Fibroblast of lung (primary cell): ENCODE measurements at regions not wholly inside any gene's neighbourhood (a gene's known extent, or its start where the extent isn't known, plus 50 kb on each side); places are given as distances from the start of the nearest gene placed in this dataset.

Experiments used
- DNase-seq, 2 donors: peaks; one replicate each; pipeline versions ENCODE4 v3.0.0 to v3.0.0-alpha.2; 2010; ENCODE audit warnings: low read depth in 2 of 2
- H2AFZ ChIP-seq: 2 replicates; pipeline ENCODE4 v1.5.1; 2012; ENCODE audit warnings: low read length, control low read depth, inconsistent platforms
- H3K27ac ChIP-seq: 2 replicates; pipeline ENCODE4 v1.5.1; 2011; ENCODE audit warnings: low read length, control low read depth; ENCODE audit not compliant: insufficient read depth
- H3K27me3 ChIP-seq: 2 replicates; pipeline ENCODE4 v1.5.1; 2011; ENCODE audit warnings: mild to moderate bottlenecking, low read length; ENCODE audit not compliant: control insufficient read depth, insufficient read depth
- H3K36me3 ChIP-seq: 2 replicates; pipeline ENCODE4 v1.5.1; 2011; ENCODE audit warnings: low read length; ENCODE audit not compliant: control insufficient read depth, insufficient read depth
- H3K4me1 ChIP-seq: 2 replicates; pipeline ENCODE4 v1.5.1; 2011; ENCODE audit warnings: low read length; ENCODE audit not compliant: control insufficient read depth, insufficient read depth; ENCODE audit errors: extremely low read depth
- H3K4me2 ChIP-seq: 2 replicates; pipeline ENCODE4 v1.5.1; 2011; ENCODE audit warnings: low read length, control low read depth; ENCODE audit not compliant: insufficient read depth; ENCODE audit errors: extremely low read depth
- H3K4me3 ChIP-seq, 4 experiments: fragments of 200-600 bp in 1 of 4; sonication (generic) in 1 of 4; replicated peaks in 1 of 4; 2 replicates each; pipeline ENCODE4 v1.5.1; 2011 to 2016; ENCODE audit warnings: low read length in 4 of 4, low read depth in 3 of 4, mild to moderate bottlenecking in 3 of 4, control low read depth in 2 of 4, inconsistent platforms in 1 of 4, mixed read lengths in 1 of 4; ENCODE audit not compliant: insufficient read depth in 1 of 4; ENCODE audit errors: control extremely low read depth in 1 of 4
- H3K79me2 ChIP-seq: 2 replicates; pipeline ENCODE4 v1.5.1; 2012; ENCODE audit warnings: mild to moderate bottlenecking, low read length, inconsistent platforms; ENCODE audit not compliant: control insufficient read depth, insufficient read depth
- H3K9ac ChIP-seq: 2 replicates; pipeline ENCODE4 v1.5.1; 2011; ENCODE audit warnings: mild to moderate bottlenecking, low read length, control low read depth; ENCODE audit not compliant: insufficient read depth
- H3K9me3 ChIP-seq: 2 replicates; pipeline ENCODE4 v1.5.1; 2012; ENCODE audit warnings: low read depth, low read length; ENCODE audit not compliant: control insufficient read depth, insufficient read depth
- H4K20me1 ChIP-seq: 2 replicates; pipeline ENCODE4 v1.5.1; 2011; ENCODE audit warnings: low read length; ENCODE audit not compliant: control insufficient read depth, insufficient read depth; ENCODE audit errors: extremely low read depth
- CTCF ChIP-seq, 2 donors: IDR thresholded peaks in 1 of 2; conservative IDR thresholded peaks in 1 of 2; 1 replicate in 1 of 2; 2 replicates in 1 of 2; pipeline ENCODE4 v1.5.1; 2011 to 2012; ENCODE audit warnings: low read length in 2 of 2, control low read depth in 1 of 2, inconsistent platforms in 1 of 2, low read depth in 1 of 2, mild to moderate bottlenecking in 1 of 2
- EZH2 ChIP-seq: IDR thresholded peaks from 2 replicates; pipeline ENCODE4 v1.5.1; 2012; ENCODE audit warnings: low read length, control low read depth, mild to moderate bottlenecking; ENCODE audit errors: missing control alignments

GRCh38 chr1:22328331-22329147 lies 123.1 kb upstream of the ZBTB40 start:
- H3K36me3 ChIP-seq = no peaks in the 10 kb centered on the region
- no peak overlapping the region for H3K4me3 ChIP-seq
- no peak overlapping the region for H3K9ac ChIP-seq
- no peak overlapping the region for H3K27ac ChIP-seq
- TF ChIP-seq EZH2 (no peak), CTCF (conservative IDR thresholded peaks at IDR 0.05 in 1 of 2, IDR thresholded peaks at IDR 0.05 in 1 of 2; ENCODE audit: low read depth in 1 of 2, low read length in 2 of 2) (no peak)
- H3K4me1 ChIP-seq = no peaks in the 10 kb centered on the region
- peaks cover 13% of the 10 kb centered on the region for H3K27me3 ChIP-seq
- H3K9me3 ChIP-seq = no peaks in the 10 kb centered on the region
- H2AFZ ChIP-seq = no peak overlapping the region
- H3K4me2 ChIP-seq = no peak overlapping the region
- H3K79me2 ChIP-seq = no peaks in the 10 kb centered on the region
- H4K20me1 ChIP-seq = no peaks in the 10 kb centered on the region
- no peak for DNase-seq

DNA sequence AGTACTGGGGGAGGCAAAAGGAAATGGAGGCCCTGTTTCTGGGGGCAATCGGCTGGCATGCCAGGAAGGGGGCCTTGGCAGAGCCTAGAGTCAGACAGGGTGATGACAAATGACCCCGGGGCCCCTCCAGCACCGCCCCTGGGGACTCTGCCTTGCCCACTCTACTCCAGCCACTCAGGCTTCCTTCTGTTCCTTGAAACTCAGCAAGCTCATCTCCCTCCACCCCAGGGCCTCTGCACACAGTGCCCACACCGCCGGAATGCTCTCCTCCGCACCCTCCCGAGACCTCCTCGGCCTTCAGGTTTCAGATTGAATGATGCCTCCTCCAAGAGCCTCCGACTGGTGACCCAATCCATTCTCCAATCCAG lies 122.5 kb upstream of the ZBTB40 start:
- Histone ChIP-seq H3K79me2 (no peaks in the 10 kb centered on the region), H3K27ac (no peak overlapping the region), H3K9me3 (no peaks in the 10 kb centered on the region), H3K4me1 (no peaks in the 10 kb centered on the region), H3K36me3 (no peaks in the 10 kb centered on the region), H3K9ac (no peak overlapping the region), H3K4me3 (no peak overlapping the region), H3K4me2 (no peak overlapping the region), H2AFZ (no peak overlapping the region), H4K20me1 (no peaks in the 10 kb centered on the region), H3K27me3 (peaks cover 16% of the 10 kb centered on the region)
- DNase-seq = no peak
- TF ChIP-seq EZH2 (no peak), CTCF (conservative IDR thresholded peaks at IDR 0.05 in 1 of 2, IDR thresholded peaks at IDR 0.05 in 1 of 2; ENCODE audit: low read depth in 1 of 2, low read length in 2 of 2) (no peak)

DNA sequence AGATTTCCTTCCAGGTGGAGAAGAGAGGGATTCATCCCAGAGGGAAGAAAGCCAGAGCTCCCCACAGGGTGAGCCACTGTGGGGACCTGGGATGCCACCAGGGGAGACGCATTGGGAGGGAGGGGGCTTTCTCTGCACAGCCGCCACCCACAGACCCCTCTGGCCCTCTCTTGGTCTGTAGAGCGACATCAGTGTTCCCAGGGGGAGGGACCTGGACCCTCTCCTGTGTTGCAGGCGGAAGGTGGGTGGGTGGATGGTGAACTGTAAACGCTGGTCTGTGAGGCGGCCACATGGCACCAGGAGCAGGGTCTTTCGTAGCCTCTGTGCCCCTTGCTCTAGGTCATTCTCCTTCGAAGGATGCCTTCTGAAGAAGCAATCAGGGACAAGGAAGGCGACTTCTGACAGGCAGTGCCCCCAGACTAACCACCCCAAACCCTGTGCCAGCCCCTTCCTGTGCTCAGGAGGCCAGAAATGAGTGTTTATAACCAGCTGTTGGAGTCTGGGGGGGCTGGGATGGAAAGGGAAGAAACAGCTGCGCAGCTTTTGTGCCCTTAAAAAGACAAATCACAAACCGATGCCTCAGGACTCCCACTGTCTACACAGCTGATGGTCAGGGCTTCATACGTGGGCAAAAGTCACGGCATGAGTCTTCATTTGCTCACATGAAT lies 121.4 kb upstream of the ZBTB40 start:
- no peak overlapping the region for H3K9ac ChIP-seq
- H3K9me3 ChIP-seq = no peaks in the 10 kb centered on the region
- no peaks in the 10 kb centered on the region for H3K36me3 ChIP-seq
- no peak overlapping the region for H3K27ac ChIP-seq
- H3K4me3 ChIP-seq = no peak overlapping the region
- DNase-seq = no peak
- H3K4me1 ChIP-seq = no peaks in the 10 kb centered on the region
- H3K79me2 ChIP-seq = no peaks in the 10 kb centered on the region
- H3K27me3 ChIP-seq = peaks cover 16% of the 10 kb centered on the region
- no peak overlapping the region for H2AFZ ChIP-seq
- no peaks in the 10 kb centered on the region for H4K20me1 ChIP-seq
- H3K4me2 ChIP-seq = no peak overlapping the region
- no peak for TF ChIP-seq CTCF (conservative IDR thresholded peaks at IDR 0.05 in 1 of 2, IDR thresholded peaks at IDR 0.05 in 1 of 2; ENCODE audit: low read depth in 1 of 2, low read length in 2 of 2)
